HEK293 (cell line): ENCODE measurements at regions not wholly inside any gene's neighbourhood (a gene's known extent, or its start where the extent isn't known, plus 50 kb on each side); places are given as distances from the start of the nearest gene placed in this dataset.

Experiments used
- PBX3 ChIP-seq: sonication (generic); formaldehyde crosslinking; IDR thresholded peaks from 2 replicates; pipeline ENCODE4 v1.8.1; 2022; ENCODE audit warnings: mild to moderate bottlenecking, moderate library complexity, missing genetic modification reagents
- RBAK ChIP-seq: fragments of 450-650 bp; formaldehyde crosslinking; IDR thresholded peaks from 2 replicates; pipeline ENCODE4 v1.5.1; 2016; ENCODE audit warnings: missing biosample characterization, missing genetic modification characterization
- YY1 ChIP-seq: fragments of 450-650 bp; formaldehyde crosslinking; IDR thresholded peaks from 2 replicates; pipeline ENCODE4 v1.5.1; 2018; ENCODE audit warnings: missing biosample characterization, missing genetic modification characterization
- ZBTB49 ChIP-seq: fragments of 450-650 bp; formaldehyde crosslinking; IDR thresholded peaks from 2 replicates; pipeline ENCODE4 v1.5.1; 2016; ENCODE audit warnings: missing biosample characterization, missing genetic modification characterization, low read depth
- ZNF10 ChIP-seq: fragments of 450-650 bp; formaldehyde crosslinking; IDR thresholded peaks from 2 replicates; pipeline ENCODE4 v1.5.1; 2017; ENCODE audit warnings: missing biosample characterization, missing genetic modification characterization
- ZNF146 ChIP-seq: fragments of 450-650 bp; formaldehyde crosslinking; IDR thresholded peaks from 2 replicates; pipeline ENCODE4 v1.5.1; 2016; ENCODE audit warnings: missing biosample characterization, missing genetic modification characterization
- ZNF610 ChIP-seq: fragments of 450-650 bp; formaldehyde crosslinking; IDR thresholded peaks from 2 replicates; pipeline ENCODE4 v1.5.1; 2016; ENCODE audit warnings: missing biosample characterization, missing genetic modification characterization, borderline replicate concordance
- ZNF768 ChIP-seq: fragments of 450-650 bp; formaldehyde crosslinking; IDR thresholded peaks from 2 replicates; pipeline ENCODE4 v1.5.1; 2018; ENCODE audit warnings: missing biosample characterization, mild to moderate bottlenecking, missing genetic modification characterization
- ZNF792 ChIP-seq: fragments of 450-650 bp; formaldehyde crosslinking; IDR thresholded peaks from 2 replicates; pipeline ENCODE4 v1.5.1; 2016; ENCODE audit warnings: missing biosample characterization, missing genetic modification characterization
- TF ChIP-seq, protein P1 (sequence below): fragments of 450-650 bp; formaldehyde crosslinking; IDR thresholded peaks from 2 replicates; pipeline ENCODE4 v1.5.1; 2016; ENCODE audit warnings: missing biosample characterization, missing genetic modification characterization
- TF ChIP-seq, protein P2 (sequence below): fragments of 450-650 bp; formaldehyde crosslinking; IDR thresholded peaks from 2 replicates; pipeline ENCODE4 v1.5.1; 2017; ENCODE audit warnings: missing biosample characterization, missing genetic modification characterization
- TF ChIP-seq, protein P3 (sequence below): fragments of 450-650 bp; formaldehyde crosslinking; IDR thresholded peaks from 2 replicates; pipeline ENCODE4 v1.5.1; 2016; ENCODE audit warnings: missing biosample characterization, missing genetic modification characterization

DNA sequence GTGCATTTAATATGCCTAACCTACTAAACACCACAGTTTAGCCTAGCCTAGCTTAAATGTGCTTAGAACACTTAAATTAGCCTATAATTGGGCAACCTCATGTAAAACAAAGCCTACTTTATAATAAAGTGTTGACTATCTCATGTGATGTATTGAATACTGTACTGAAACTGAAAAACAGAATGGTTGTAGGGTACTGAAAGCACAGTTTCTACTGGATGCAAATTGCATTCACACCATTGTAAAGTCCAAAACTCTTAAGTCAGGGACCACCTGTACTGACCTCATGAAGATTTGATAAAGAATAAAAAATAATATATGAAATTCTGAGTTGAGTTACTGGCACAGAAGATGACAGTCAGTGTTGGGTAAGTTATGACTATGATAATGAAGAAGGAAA lies 625.4 kb upstream of the SOX9 start:
- no peak for TF ChIP-seq ZNF768
- no peak for TF ChIP-seq PBX3 (CRISPR knock-in tag)
- TF ChIP-seq, protein P1, sequence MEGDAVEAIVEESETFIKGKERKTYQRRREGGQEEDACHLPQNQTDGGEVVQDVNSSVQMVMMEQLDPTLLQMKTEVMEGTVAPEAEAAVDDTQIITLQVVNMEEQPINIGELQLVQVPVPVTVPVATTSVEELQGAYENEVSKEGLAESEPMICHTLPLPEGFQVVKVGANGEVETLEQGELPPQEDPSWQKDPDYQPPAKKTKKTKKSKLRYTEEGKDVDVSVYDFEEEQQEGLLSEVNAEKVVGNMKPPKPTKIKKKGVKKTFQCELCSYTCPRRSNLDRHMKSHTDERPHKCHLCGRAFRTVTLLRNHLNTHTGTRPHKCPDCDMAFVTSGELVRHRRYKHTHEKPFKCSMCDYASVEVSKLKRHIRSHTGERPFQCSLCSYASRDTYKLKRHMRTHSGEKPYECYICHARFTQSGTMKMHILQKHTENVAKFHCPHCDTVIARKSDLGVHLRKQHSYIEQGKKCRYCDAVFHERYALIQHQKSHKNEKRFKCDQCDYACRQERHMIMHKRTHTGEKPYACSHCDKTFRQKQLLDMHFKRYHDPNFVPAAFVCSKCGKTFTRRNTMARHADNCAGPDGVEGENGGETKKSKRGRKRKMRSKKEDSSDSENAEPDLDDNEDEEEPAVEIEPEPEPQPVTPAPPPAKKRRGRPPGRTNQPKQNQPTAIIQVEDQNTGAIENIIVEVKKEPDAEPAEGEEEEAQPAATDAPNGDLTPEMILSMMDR (tag by site-specific recombination) = no peak
- no peak for TF ChIP-seq ZNF610 (tag by site-specific recombination)
- TF ChIP-seq RBAK = no peak
- no peak for TF ChIP-seq ZNF10 (tag by site-specific recombination)
- no peak for TF ChIP-seq ZBTB49 (tag by site-specific recombination)
- TF ChIP-seq ZNF146 (tag by site-specific recombination) = no peak
- no peak for TF ChIP-seq YY1
- no peak for TF ChIP-seq ZNF792 (tag by site-specific recombination)
- TF ChIP-seq, protein P2, sequence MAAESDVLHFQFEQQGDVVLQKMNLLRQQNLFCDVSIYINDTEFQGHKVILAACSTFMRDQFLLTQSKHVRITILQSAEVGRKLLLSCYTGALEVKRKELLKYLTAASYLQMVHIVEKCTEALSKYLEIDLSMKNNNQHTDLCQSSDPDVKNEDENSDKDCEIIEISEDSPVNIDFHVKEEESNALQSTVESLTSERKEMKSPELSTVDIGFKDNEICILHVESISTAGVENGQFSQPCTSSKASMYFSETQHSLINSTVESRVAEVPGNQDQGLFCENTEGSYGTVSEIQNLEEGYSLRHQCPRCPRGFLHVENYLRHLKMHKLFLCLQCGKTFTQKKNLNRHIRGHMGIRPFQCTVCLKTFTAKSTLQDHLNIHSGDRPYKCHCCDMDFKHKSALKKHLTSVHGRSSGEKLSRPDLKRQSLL (tag by site-specific recombination) = no peak
- TF ChIP-seq, protein P3, sequence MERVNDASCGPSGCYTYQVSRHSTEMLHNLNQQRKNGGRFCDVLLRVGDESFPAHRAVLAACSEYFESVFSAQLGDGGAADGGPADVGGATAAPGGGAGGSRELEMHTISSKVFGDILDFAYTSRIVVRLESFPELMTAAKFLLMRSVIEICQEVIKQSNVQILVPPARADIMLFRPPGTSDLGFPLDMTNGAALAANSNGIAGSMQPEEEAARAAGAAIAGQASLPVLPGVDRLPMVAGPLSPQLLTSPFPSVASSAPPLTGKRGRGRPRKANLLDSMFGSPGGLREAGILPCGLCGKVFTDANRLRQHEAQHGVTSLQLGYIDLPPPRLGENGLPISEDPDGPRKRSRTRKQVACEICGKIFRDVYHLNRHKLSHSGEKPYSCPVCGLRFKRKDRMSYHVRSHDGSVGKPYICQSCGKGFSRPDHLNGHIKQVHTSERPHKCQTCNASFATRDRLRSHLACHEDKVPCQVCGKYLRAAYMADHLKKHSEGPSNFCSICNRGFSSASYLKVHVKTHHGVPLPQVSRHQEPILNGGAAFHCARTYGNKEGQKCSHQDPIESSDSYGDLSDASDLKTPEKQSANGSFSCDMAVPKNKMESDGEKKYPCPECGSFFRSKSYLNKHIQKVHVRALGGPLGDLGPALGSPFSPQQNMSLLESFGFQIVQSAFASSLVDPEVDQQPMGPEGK = no peak
